ENCODE measurements at regions not wholly inside any gene's neighbourhood (a gene's known extent, or its start where the extent isn't known, plus 50 kb on each side); places are given as distances from the start of the nearest gene placed in this dataset.

- H3K4me2 ChIP-seq (ENCODE audit: low read length), result no peak overlapping the region
- H3K9me2 ChIP-seq (ENCODE audit: insufficient read depth, low read length), result no peaks in the 10 kb centered on the region
- no peaks in the 10 kb centered on the region for H3F3A ChIP-seq (ENCODE audit: insufficient read depth, low read length, poor library complexity, severe bottlenecking)
- no peak overlapping the region for H3K27ac ChIP-seq (ENCODE audit: low read length)
- no peaks in the 10 kb centered on the region for H4K20me1 ChIP-seq (ENCODE audit: insufficient read depth)
- no peaks in the 10 kb centered on the region for H3K79me2 ChIP-seq (replicated peaks; ENCODE audit: insufficient read depth, low read length)
- no peaks in the 10 kb centered on the region for H3K36me3 ChIP-seq (ENCODE audit: insufficient read depth, low read length)
- no peak overlapping the region for H2AFZ ChIP-seq (ENCODE audit: low read depth, low read length)
- no peak overlapping the region for H3K9ac ChIP-seq (ENCODE audit: low read length)
- H3K4me3 ChIP-seq (ENCODE audit: low read length), result no peak overlapping the region
- H3K9me3 ChIP-seq (ENCODE audit: low read length), result no peaks in the 10 kb centered on the region
- no peaks in the 10 kb centered on the region for H3K27me3 ChIP-seq (ENCODE audit: insufficient read depth, low read depth, low read length)
- TF ChIP-seq POLR2AphosphoS5 (IDR thresholded peaks at IDR 0.05), result no peak
- TF ChIP-seq EP300 (conservative IDR thresholded peaks at IDR 0.05; ENCODE audit: poor library complexity, severe bottlenecking), result no peak
- TF ChIP-seq, protein P1, sequence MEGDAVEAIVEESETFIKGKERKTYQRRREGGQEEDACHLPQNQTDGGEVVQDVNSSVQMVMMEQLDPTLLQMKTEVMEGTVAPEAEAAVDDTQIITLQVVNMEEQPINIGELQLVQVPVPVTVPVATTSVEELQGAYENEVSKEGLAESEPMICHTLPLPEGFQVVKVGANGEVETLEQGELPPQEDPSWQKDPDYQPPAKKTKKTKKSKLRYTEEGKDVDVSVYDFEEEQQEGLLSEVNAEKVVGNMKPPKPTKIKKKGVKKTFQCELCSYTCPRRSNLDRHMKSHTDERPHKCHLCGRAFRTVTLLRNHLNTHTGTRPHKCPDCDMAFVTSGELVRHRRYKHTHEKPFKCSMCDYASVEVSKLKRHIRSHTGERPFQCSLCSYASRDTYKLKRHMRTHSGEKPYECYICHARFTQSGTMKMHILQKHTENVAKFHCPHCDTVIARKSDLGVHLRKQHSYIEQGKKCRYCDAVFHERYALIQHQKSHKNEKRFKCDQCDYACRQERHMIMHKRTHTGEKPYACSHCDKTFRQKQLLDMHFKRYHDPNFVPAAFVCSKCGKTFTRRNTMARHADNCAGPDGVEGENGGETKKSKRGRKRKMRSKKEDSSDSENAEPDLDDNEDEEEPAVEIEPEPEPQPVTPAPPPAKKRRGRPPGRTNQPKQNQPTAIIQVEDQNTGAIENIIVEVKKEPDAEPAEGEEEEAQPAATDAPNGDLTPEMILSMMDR (IDR thresholded peaks at IDR 0.05; ENCODE audit: poor library complexity, severe bottlenecking), result no peak
- TF ChIP-seq MXI1 (conservative IDR thresholded peaks at IDR 0.05; ENCODE audit: poor library complexity, severe bottlenecking), result no peak
Measured at GRCh38 chr7:96936621-96937020, 68.7 kb upstream of the DLX6 start.

DNA sequence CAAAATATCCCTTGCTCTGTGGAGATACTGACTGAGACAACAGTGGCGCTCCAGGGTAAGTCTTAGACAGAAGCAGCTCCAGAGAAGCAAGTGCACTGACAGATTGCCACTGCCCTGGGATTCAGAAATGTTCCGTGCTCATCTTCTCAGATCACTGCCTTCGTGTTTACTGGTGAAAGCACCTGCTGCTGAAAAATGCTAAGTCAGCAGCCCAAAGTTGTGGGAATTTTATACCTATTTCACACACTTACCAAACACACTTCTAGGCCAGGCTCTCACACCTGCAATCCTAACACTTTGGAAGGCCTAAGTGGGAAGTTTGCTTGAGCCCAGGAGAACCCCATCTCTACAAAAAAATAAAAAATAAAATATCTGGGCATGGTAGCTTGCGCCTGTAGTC, 63.2 kb upstream of the DLX6 start:
- TF ChIP-seq, protein P2, sequence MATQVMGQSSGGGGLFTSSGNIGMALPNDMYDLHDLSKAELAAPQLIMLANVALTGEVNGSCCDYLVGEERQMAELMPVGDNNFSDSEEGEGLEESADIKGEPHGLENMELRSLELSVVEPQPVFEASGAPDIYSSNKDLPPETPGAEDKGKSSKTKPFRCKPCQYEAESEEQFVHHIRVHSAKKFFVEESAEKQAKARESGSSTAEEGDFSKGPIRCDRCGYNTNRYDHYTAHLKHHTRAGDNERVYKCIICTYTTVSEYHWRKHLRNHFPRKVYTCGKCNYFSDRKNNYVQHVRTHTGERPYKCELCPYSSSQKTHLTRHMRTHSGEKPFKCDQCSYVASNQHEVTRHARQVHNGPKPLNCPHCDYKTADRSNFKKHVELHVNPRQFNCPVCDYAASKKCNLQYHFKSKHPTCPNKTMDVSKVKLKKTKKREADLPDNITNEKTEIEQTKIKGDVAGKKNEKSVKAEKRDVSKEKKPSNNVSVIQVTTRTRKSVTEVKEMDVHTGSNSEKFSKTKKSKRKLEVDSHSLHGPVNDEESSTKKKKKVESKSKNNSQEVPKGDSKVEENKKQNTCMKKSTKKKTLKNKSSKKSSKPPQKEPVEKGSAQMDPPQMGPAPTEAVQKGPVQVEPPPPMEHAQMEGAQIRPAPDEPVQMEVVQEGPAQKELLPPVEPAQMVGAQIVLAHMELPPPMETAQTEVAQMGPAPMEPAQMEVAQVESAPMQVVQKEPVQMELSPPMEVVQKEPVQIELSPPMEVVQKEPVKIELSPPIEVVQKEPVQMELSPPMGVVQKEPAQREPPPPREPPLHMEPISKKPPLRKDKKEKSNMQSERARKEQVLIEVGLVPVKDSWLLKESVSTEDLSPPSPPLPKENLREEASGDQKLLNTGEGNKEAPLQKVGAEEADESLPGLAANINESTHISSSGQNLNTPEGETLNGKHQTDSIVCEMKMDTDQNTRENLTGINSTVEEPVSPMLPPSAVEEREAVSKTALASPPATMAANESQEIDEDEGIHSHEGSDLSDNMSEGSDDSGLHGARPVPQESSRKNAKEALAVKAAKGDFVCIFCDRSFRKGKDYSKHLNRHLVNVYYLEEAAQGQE (IDR thresholded peaks at IDR 0.05; ENCODE audit: borderline replicate concordance), result no peak
- TF ChIP-seq, protein P1 (IDR thresholded peaks at IDR 0.05; ENCODE audit: poor library complexity, severe bottlenecking), result no peak
- TF ChIP-seq TAF1 (IDR thresholded peaks at IDR 0.05; ENCODE audit: low read depth) (no peak), EP300 (conservative IDR thresholded peaks at IDR 0.05; ENCODE audit: poor library complexity, severe bottlenecking) (no peak), RAD21 (conservative IDR thresholded peaks at IDR 0.05) (no peak)
- Histone ChIP-seq H3F3A (ENCODE audit: insufficient read depth, low read length, poor library complexity, severe bottlenecking) (no peaks in the 10 kb centered on the region), H3K27me3 (ENCODE audit: insufficient read depth, low read depth, low read length) (no peaks in the 10 kb centered on the region), H3K27ac (ENCODE audit: low read length) (no peak overlapping the region), H4K20me1 (ENCODE audit: insufficient read depth) (no peaks in the 10 kb centered on the region), H3K9ac (ENCODE audit: low read length) (no peak overlapping the region), H3K4me2 (ENCODE audit: low read length) (no peak overlapping the region), H3K9me2 (ENCODE audit: insufficient read depth, low read length) (no peaks in the 10 kb centered on the region), H2AFZ (ENCODE audit: low read depth, low read length) (no peak overlapping the region), H3K9me3 (ENCODE audit: low read length) (no peaks in the 10 kb centered on the region), H3K4me3 (ENCODE audit: low read length) (no peak overlapping the region), H3K79me2 (replicated peaks; ENCODE audit: insufficient read depth, low read length) (no peaks in the 10 kb centered on the region), H3K36me3 (ENCODE audit: insufficient read depth, low read length) (no peaks in the 10 kb centered on the region)
